ENCODE measurements at regions not wholly inside any gene's neighbourhood (a gene's known extent, or its start where the extent isn't known, plus 50 kb on each side); places are given as distances from the start of the nearest gene placed in this dataset.
"Not testable (repeated sequence)": the region's sequence is repeated elsewhere in the genome, so short reads cannot be mapped to it uniquely, and the experiment has no call there.

DNA sequence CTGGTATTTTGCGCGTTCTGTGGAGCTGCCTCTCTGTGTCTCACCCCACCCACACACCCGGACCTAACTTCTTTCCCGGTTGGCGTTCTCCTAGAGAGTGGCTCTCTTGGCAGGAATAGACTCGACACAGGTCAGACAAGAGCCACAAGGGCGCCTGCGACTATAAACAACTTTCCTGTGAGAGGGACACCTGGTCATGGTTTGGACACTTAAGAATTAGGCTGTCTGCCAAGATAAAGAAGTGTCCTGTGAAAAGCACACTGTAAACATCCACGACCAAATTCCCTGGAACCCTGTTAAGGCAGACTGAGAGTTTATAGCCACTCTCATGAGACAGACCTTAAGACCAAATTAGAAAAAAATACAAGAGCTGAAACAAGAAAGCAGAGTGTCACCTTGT, 192.9 kb upstream of the ATP6AP2 start:
- not testable (repeated sequence) for TF ChIP-seq CTCF (IDR thresholded peaks at IDR 0.05; ENCODE audit: extremely low read depth in 1 of 2, insufficient read depth in 1 of 2, low read depth in 1 of 2, low read length in 2 of 2); POLR2A (IDR thresholded peaks at IDR 0.05; ENCODE audit: low read depth, low read length); GATA2 (IDR thresholded peaks at IDR 0.05; ENCODE audit: insufficient read depth, insufficient read length, low read depth, low read length); POLR2AphosphoS5 (IDR thresholded peaks at IDR 0.05; ENCODE audit: insufficient read depth, low read depth, low read length); EZH2 (IDR thresholded peaks at IDR 0.05; ENCODE audit: borderline replicate concordance, low read depth, low read length, severe bottlenecking); MYC (IDR thresholded peaks at IDR 0.05; ENCODE audit: low read depth, low read length)

Measured in endothelial cell of umbilical vein (primary cell).